ENCODE measurements at regions not wholly inside any gene's neighbourhood (a gene's known extent, or its start where the extent isn't known, plus 50 kb on each side); places are given as distances from the start of the nearest gene placed in this dataset.

DNA sequence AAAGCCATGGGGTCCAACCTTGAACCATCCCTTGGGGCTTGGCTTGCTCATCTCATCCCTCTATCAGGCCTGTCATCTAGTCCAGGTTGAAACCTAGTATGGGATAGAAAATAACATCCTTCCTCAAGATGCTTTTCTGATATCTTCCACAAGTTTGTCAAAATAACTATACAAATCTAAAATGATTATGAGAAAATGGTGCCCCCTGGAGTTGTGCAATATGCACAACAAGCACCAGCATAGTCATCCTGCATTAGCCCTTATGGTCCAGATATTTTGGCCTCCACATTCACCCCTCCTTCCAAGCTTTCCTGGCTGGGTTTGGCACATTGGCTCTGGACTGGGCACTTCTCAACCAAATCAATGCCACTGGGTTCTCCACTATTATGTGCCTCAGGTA is 101.2 kb downstream of the TBX19 start:
- no peak for DNase-seq

GRCh38 chr1:168380945-168381344 is 100.3 kb downstream of the TBX19 start:
- DNase-seq = no peak

DNA sequence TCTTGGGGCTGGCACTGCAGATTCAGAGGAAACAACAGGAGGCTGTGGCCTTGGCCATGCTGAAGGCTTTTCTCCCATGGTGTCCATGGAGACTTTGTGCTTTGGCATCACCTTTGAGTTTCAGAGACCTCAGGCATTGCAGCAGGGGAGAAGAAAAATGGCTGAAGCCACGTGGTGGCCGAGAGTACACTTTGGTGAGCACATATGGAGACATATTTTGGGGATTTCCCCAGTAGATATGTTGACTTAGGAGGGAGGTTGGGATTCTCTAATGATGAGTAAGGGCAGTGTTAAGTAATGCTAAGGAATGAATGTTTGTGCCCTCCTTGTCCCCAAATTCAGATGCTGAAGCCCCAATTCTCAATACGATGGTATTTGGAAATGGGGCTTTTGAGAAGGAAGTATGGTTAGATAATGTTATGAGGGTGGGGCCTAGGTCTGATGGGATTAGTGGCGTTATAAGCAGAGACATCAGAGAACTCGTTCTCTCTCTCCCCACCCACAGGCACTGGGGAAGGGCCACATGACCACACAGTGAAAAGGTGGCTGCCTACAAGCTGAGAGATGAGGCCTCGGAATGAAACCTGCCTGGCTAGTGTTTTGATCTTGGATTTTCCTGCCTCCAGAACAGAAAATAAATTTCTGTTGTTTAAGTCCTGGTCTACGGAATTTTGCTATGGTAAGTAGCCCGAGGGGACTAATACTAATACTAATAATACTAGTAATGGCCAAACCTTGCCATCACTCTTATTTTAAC is 98.6 kb downstream of the TBX19 start:
- DNase-seq = no peak

DNA sequence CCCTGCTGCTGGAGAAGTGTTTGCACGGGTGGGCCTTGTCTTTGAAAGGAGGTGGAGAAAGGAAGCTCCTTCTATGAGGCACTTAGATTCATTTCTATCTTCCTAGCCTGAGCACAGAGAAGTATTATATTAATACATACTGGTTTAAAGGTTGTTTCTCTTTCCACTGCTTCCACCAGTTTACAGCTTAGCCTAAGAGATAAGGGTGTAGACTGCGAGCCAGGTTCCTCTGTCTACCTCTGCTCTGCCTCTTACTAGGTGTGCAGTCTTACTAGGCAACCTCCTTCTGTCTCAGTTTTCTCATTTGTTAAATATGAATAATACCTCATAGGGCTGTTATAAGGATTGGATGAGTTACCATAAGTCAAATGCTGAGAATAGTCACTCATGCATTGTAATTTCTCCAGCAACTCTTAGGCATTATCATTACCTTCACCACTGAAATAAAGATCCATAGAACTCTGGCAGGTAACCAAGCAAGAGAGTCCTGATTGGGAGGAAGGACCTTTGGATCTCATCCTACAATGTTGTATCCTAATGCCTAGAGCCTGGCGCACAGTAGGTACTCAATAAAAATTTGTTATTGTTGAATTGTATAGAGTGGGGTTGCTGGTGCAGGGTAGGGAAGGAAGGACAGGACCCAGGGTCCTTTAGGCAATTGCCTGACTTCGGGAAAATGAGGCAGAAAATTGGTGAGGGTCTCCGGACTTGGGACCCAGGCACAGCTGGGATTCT is 95.1 kb downstream of the TBX19 start:
- no peak for DNase-seq

DNA sequence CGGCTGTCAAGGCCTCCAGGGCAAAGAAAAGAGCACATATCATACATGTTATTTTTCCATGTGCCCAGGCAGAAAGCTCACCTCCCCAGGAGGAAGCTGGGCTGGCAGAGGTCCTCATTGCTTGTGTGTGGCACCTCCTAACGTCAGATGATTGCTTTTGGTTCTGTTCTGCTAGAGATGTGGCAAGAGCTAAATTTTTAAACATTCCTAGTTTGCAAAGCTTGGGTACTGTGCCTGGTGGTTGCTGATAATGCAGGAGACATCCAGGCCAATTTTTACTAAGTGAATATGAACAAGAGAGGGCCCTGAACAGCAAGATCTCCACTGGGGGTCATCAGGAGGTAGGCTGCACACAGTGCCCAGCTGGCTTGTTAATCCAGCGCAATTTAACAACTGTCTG is 93.9 kb downstream of the TBX19 start:
- no peak for DNase-seq

- DNase-seq = no peak
Measured at GRCh38 chr1:168373869-168374268, 93.2 kb downstream of the TBX19 start.

DNA sequence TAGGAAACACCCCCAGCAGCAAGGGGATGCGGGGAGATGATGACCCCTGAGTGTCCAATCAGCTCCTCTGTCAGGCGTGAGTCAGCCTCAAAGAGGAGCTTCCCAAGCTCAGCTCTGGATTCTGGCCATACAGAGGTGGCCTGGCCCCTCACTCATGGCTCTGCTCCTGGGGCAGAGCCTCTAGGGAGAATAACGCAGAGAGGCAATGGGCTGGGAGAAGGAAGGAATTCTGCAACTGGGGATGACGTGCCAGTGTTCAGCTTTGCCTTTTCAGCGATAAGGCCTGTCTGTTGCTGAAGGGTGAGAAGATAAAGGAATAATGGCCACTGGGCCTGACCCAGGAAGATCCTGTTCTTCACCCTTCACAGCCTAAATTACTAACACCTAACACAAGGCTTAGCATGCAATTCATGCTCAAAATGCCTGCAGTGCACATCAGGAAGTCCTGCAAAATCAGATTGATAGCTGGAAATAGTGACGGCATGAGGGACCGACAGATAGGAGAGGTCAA is 92.2 kb downstream of the TBX19 start:
- no peak for DNase-seq

DNA sequence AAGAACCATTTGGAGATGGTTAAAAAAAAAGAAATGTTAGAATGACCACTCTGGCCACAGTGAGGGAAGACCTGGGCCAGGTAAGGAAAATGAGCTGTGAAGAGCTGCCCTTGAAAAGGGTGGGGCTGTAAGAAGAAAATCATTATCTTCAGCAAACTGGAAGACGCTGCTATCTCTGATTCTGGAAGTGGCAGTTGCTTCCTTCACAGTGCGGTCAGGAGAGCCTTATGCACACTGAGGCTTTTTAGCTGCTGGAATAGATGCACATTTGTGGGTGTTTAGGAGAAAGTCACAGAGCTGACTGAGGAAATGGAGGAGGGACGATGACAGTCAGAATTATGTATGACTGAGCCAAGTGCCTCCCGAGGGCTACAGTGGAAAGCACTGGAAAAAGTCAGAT is 91.6 kb downstream of the TBX19 start:
- DNase-seq = no peak

DNA sequence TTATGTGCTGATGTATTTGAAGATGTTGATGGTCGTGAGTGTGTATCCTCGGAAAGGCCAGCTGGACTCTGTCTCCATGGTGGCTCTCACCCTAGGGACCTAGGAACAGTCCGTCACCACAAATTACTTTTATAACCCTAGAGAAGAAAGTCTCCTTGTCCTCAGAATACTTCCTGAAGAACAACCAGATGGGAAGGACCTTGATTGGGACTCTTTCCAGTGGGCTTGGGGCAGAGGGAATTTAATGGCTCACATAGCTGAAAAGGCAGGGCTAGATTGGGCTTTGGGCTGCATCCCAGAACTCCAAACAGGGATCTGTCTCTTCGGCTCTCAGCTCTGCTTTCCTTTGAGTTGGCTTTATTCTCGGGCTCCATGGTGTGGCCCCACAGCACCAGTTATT is 90.8 kb downstream of the TBX19 start:
- no peak for DNase-seq

- DNase-seq = no peak
Measured at GRCh38 chr1:168370586-168370985, 89.9 kb downstream of the TBX19 start.

- no peak for DNase-seq
Measured at GRCh38 chr1:168369655-168370054, 89.0 kb downstream of the TBX19 start.

DNA sequence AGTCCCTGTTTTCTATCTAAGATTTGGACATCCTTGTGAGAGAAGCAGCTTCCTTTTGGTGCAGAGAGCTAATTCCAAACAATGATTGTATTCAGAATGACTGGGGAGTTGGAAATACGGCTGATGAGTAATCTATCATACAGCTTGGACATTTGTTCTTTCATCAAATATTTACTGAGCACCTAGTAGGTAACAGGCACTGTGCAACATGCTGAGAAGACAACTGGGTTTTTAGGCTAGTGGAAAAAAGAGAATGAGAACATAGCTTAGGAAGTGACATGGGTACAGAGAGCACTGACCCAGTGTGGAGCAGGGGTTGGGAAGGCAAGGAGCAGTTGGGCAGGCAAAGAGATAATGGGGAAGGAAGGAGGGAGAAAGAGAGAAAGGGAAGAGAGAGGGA is 87.5 kb downstream of the TBX19 start:
- DNase-seq = peak; percentile 11

GRCh38 chr1:168365719-168366479 is 85.2 kb downstream of the TBX19 start:
- DNase-seq = peak; percentile 45
